GM12874 (cell line): ENCODE measurements at regions not wholly inside any gene's neighbourhood (a gene's known extent, or its start where the extent isn't known, plus 50 kb on each side); places are given as distances from the start of the nearest gene placed in this dataset.

ENCODE experiments used
- TF ChIP-seq, protein P1 (sequence below): IDR thresholded peaks from 2 replicates; pipeline ENCODE4 v1.5.1; 2011; ENCODE audit warnings: low read depth, mild to moderate bottlenecking, control low read depth, low read length, moderate library complexity; ENCODE audit not compliant: insufficient read depth

DNA sequence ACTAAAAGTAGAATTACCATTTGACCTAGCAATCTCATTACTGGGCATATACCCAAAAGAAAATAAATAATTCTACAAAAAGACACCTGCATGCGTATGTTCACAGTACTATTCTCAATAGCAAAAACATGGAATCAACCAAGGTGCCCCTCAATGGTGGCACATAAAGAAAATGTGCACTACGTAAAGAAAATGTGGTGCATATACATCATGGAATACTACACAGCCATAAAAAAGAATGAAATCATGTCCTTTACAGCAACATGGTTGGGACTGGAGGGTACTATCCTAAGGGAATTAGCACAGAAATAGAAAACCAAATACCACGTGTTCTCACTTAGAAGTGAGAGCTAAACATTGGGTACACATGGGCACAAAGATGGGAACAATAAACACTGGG is 250.7 kb upstream of the TNP1 start:
- TF ChIP-seq, protein P1, sequence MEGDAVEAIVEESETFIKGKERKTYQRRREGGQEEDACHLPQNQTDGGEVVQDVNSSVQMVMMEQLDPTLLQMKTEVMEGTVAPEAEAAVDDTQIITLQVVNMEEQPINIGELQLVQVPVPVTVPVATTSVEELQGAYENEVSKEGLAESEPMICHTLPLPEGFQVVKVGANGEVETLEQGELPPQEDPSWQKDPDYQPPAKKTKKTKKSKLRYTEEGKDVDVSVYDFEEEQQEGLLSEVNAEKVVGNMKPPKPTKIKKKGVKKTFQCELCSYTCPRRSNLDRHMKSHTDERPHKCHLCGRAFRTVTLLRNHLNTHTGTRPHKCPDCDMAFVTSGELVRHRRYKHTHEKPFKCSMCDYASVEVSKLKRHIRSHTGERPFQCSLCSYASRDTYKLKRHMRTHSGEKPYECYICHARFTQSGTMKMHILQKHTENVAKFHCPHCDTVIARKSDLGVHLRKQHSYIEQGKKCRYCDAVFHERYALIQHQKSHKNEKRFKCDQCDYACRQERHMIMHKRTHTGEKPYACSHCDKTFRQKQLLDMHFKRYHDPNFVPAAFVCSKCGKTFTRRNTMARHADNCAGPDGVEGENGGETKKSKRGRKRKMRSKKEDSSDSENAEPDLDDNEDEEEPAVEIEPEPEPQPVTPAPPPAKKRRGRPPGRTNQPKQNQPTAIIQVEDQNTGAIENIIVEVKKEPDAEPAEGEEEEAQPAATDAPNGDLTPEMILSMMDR = no peak

DNA sequence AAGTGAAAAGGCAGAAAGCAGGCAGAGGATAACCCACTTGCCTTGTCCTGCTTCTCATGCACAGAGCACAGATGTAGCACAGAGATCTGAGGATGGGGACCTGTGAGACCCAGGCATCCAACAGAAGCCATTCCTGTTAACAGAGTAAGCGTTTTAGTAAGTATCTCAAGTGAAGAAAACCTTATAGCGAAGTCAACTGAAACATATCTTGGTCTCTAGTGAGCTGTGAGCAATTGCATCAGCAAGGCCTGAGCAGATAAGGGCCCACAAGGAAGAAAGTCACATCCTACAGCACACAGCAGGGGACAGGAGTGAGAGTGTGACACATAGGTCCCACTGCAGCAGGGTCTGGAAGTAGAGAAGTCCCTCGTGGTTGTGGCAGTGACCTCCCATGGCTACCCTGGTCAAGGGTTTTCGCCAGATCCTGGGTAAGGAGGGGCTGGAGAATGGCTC is 248.7 kb upstream of the TNP1 start:
- TF ChIP-seq, protein P1 = no peak

DNA sequence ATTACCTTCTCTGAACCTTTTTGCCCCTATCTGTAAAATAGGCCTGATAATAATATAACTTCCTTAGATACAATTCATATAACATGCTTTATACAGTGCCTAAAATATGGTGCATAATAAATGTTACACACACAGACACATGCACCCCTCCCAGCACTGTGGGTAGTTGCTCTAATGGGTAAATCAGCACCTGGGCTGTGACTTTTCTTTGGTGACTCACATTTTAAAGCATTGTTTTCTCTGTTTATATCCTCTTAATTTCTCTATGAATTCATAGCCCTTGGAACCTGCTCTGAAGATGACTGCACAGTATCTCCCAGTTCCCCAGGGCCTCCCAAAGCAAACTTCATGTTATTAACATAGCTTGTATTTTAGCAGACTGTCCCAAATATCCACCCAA is 248.2 kb upstream of the TNP1 start:
- TF ChIP-seq, protein P1 = no peak

DNA sequence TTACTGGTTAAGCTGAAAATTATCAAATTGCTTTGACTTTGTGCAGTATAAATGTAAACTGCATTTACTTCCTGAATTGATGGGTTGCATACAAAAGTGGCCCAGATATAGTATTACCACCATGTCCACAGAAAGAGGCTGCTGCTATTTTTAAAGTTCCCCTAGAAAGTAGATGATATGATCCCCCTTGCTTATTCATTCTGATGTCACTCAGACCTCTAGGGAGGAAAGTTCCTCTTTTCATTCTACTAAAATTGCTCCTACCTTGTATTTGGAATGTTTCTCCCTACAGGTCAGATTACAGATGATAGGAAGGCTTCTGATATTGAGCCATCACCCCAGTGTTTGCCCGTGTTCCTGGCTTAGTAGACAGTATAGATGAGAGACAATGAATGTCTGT is 247.6 kb upstream of the TNP1 start:
- TF ChIP-seq, protein P1 = no peak

DNA sequence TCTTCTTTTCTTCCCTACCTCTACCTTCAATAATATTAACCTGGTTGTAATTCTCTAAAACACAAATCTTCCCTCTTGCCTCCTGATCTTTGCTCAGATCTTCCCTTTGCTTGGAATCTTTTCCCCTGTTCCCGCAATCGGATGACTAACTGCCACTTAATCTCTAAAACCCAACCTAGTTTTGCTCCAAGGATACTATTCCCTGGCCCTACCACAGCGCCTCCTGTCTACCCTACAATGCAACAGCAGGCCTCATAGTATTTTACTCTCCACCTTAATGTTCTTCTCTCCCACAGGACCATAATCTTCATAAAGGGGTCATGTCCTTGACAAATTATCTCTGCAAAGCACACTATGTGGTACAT is 246.8 kb upstream of the TNP1 start:
- TF ChIP-seq, protein P1 = peak; percentile 46; the same call in 1 of the 2 replicates

DNA sequence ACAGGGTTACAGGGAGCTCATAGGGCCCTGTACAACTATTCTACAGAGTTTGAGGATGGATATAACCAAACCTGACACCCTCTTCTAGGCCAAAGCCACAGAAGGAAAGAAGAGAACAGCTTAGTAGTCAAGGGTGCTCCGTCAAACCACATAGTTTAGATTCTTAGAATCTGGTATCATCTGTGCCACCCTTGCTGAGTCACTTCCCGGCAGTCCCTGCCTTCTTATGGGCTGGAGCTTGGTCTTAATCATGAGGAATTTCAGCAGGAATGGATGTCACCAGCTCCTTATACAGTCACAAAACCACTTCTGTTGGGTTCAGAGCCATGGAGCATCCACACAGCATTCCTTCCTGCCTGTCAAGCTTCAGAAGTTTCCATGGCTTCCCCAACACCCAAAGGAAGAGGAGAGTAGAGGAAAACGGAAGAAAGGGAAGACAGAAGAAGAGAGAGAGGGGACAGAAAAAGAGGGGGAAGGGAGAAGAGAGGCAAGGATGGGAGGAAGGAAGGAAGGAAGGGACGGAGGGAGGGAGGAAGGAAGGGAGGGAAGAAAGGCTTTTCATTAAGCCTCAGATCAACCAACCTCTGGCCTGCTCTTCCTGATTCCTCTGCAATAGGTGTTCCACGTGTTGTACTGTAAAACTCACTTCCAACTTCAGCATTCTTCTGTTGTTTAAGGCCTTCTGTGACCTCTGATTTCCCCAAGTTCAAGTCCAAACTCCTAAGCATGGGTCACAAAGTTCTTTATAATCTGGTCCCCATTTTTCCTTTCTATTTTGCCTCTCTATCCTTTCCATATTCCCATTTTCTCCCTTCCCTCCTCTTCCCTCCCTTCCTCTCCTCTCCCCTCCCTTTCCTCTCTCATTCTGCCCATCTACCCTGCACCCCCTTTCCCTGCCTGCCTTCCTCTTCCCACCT is 246.1 kb upstream of the TNP1 start:
- TF ChIP-seq, protein P1 = no peak

DNA sequence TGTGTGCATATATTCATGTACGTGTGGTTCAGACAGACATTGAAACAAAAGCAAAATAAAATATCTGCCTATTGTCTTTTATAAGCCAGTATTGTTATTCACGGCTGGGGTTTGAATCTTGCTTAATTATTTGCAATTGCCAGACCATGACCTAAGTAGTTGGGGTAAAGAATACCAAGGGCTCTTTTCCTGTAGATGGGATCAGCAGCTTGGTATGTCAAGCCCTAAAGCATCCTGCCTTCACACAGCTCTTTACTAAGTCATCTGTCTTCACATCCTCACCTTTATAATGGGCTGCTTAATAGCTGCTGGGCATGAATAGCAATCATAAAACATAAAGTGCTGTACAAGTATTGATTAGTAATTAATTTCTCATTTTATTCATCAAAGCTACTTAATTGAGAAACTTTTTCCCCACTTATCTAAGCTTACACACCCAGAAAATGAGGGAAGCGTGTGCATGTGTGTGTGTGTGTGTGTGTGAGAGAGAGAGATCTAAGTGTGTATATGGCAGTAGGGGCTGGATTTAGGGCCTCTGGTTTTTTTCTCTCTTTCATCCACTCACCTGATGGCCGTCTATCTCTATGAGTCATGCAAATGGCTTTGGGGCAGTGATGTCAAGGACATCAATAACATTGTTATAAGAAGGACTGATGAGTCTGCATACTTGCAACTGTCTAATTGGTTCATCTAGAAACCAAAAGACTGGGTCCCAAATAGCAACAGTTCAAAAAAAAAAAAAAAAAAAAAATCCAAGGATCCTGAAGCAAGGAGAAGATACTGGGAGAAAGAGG is 244.1 kb upstream of the TNP1 start:
- TF ChIP-seq, protein P1 = no peak
